Activated T-helper 17 cell treated with anti-CD3 and anti-CD28 coated beads, Interleukin-2, amount 50 U/mL, for 72 hours (primary cell): ENCODE measurements at regions not wholly inside any gene's neighbourhood (a gene's known extent, or its start where the extent isn't known, plus 50 kb on each side); places are given as distances from the start of the nearest gene placed in this dataset.
"Not testable (repeated sequence)": the region's sequence is repeated elsewhere in the genome, so short reads cannot be mapped to it uniquely, and the experiment has no call there.

Experiments used
- ATAC-seq: fragments of 150-1000 bp; cut with Tn5 transposase; replicated peaks from 2 replicates; pipeline ENCODE4 v1.10.0; 2021; ENCODE audit warnings: mild to moderate bottlenecking, moderate library complexity
- H3K27ac Mint-ChIP-seq: one replicate; pipeline ENCODE4 v1.8.0; 2022; ENCODE audit warnings: mixed read lengths
- H3K27me3 Mint-ChIP-seq: one replicate; pipeline ENCODE4 v1.8.0; 2022; ENCODE audit warnings: mixed read lengths
- H3K36me3 Mint-ChIP-seq: one replicate; pipeline ENCODE4 v1.8.0; 2022; ENCODE audit warnings: low read depth, mild to moderate bottlenecking, mixed read lengths
- H3K4me1 Mint-ChIP-seq: one replicate; pipeline ENCODE4 v1.8.0; 2022; ENCODE audit warnings: mixed read lengths
- H3K4me3 Mint-ChIP-seq: one replicate; pipeline ENCODE4 v1.8.0; 2022; ENCODE audit warnings: mild to moderate bottlenecking, mixed read lengths
- H3K9me3 Mint-ChIP-seq: one replicate; pipeline ENCODE4 v1.8.0; 2022; ENCODE audit warnings: mixed read lengths

- no peaks in the 10 kb centered on the region for H3K27me3 Mint-ChIP-seq
- H3K4me1 Mint-ChIP-seq, result no peaks in the 10 kb centered on the region
- ATAC-seq, result no peak
Observed at GRCh38 chr21:35288238-35288637, 239.1 kb upstream of the RUNX1 start.

GRCh38 chr21:35284199-35284598, 235.1 kb upstream of the RUNX1 start:
- Mint-ChIP-seq H3K36me3 (no peaks in the 10 kb centered on the region), H3K9me3 (peaks cover 6% of the 10 kb centered on the region), H3K4me3 (no peak overlapping the region), H3K27ac (no peak overlapping the region), H3K27me3 (no peaks in the 10 kb centered on the region), H3K4me1 (peaks cover 4% of the 10 kb centered on the region)
- no peak for ATAC-seq

More at GRCh38 chr21:35288238-35288637, 239.1 kb upstream of the RUNX1 start:
- H3K4me3 Mint-ChIP-seq, result no peak overlapping the region
- H3K27ac Mint-ChIP-seq, result no peak overlapping the region
- peaks cover 6% of the 10 kb centered on the region for H3K9me3 Mint-ChIP-seq
- no peaks in the 10 kb centered on the region for H3K36me3 Mint-ChIP-seq

GRCh38 chr21:35282944-35283343, 233.8 kb upstream of the RUNX1 start:
- Mint-ChIP-seq H3K27ac (no peak overlapping the region), H3K4me1 (peaks cover 4% of the 10 kb centered on the region), H3K27me3 (no peaks in the 10 kb centered on the region), H3K36me3 (no peaks in the 10 kb centered on the region), H3K4me3 (no peak overlapping the region), H3K9me3 (peaks cover 6% of the 10 kb centered on the region)
- no peak for ATAC-seq

DNA sequence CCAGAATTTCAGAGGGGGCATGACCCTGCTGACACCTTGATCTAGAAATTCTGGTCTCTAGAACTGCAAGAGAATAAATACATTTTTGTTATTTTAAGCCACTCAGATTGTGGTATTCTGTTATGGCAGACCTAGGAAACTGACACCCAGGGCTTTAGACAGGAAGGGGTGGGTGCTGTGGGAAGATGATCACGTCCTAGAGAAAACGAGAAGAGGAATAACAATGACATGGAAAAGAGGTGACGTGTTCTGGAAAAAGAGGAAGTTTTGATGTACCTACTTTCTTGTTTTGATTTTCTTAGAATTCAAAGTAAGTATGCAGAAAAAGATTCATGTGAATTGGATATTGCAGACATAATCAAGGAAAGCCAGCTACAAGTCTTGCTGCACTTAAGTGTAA, 232.9 kb upstream of the RUNX1 start:
- Mint-ChIP-seq H3K27me3 (no peaks in the 10 kb centered on the region), H3K36me3 (no peaks in the 10 kb centered on the region), H3K9me3 (peaks cover 6% of the 10 kb centered on the region), H3K27ac (peak overlapping the region; percentile 72), H3K4me1 (peaks cover 4% of the 10 kb centered on the region), H3K4me3 (no peak overlapping the region)
- ATAC-seq, result no peak

DNA sequence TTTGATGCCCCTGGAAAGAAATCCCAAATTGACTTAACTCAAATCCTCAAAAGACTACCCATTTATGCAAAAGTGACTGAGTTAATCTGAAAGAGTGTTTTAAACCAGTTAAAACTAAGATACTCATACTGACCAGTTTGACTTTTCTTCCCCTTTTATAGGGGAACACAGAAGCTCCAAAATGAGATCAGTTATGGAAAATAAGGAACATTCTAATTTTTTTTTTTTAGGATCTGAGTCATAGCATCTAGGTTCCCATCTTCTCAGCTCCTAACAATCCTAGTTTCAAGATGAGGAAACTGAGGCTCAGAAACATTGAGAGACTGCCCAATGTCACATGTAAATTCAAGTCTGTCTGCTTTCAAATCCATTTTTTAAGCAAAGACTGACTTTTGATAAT, 231.1 kb upstream of the RUNX1 start:
- Mint-ChIP-seq H3K4me3 (no peak overlapping the region), H3K36me3 (no peaks in the 10 kb centered on the region), H3K4me1 (peaks cover 4% of the 10 kb centered on the region), H3K27me3 (no peaks in the 10 kb centered on the region), H3K9me3 (no peaks in the 10 kb centered on the region), H3K27ac (no peak overlapping the region)
- no peak for ATAC-seq

DNA sequence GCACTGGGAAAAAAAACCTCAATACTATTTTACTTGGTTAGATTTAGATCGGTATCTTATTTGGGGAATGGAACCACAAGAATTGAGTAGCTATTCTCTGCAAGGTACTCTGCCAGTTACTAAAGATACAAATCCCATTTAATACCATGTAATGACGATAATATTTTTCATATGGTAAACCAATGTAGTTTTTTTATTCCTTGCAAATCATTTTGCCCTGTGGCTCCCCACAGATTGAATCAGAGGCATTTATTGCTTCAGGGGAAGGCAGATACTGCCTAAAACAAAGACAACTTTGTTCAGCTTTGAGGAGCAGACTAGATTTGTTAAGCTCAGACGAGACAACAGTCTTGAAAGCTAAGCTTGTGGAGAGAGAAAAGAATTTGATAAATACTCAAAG, 226.7 kb upstream of the RUNX1 start:
- no peak for ATAC-seq
- Mint-ChIP-seq H3K9me3 (no peaks in the 10 kb centered on the region), H3K4me3 (no peak overlapping the region), H3K4me1 (no peaks in the 10 kb centered on the region), H3K27ac (no peak overlapping the region), H3K27me3 (no peaks in the 10 kb centered on the region), H3K36me3 (no peaks in the 10 kb centered on the region)

DNA sequence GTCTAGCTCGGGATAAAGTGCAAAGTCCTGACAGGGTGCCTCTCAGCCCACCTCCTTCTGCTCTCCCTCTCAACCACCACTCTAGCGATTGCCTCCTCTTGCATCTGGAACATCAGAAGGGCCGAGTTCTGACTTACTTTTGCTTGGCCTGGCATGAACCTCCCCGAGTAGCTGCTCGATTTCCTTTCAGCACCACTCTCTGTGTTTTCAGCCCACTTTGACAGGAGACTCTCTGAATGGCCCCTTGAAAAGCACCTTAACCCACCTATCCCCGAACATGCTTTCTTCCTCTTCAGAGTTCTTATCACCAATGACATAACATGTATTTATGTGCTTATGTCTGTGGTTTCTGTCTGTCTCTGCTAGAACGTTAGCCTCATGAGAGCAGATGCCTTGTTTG, 225.8 kb upstream of the RUNX1 start:
- ATAC-seq, result no peak
- H3K27ac Mint-ChIP-seq, result no peak overlapping the region
- no peaks in the 10 kb centered on the region for H3K27me3 Mint-ChIP-seq
- H3K9me3 Mint-ChIP-seq, result no peaks in the 10 kb centered on the region
- no peaks in the 10 kb centered on the region for H3K36me3 Mint-ChIP-seq
- H3K4me3 Mint-ChIP-seq, result no peak overlapping the region
- H3K4me1 Mint-ChIP-seq, result no peaks in the 10 kb centered on the region

DNA sequence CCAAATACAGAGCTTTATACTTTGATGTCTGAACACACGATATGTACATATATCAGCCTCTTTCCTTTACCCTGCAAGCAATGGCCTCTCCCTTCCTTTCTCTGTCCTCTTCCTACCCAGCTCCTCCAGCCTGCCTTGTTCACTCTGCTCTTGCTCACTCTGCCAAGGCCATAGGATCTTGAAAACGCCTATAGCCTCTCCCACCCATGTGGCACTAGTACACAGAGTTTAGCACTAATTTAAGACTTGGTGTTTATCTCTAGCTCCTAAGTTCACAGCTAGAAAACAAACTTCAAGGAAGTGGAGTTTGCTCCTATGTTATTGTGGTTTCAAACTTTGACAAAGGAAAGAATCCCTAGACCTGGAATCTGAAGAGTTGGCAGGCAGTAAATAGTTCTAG, 225.0 kb upstream of the RUNX1 start:
- Mint-ChIP-seq H3K9me3 (no peaks in the 10 kb centered on the region), H3K27ac (no peak overlapping the region), H3K4me3 (no peak overlapping the region), H3K27me3 (no peaks in the 10 kb centered on the region), H3K36me3 (no peaks in the 10 kb centered on the region), H3K4me1 (no peaks in the 10 kb centered on the region)
- ATAC-seq, result no peak

GRCh38 chr21:35273333-35273732, 224.2 kb upstream of the RUNX1 start:
- H3K27me3 Mint-ChIP-seq, result no peaks in the 10 kb centered on the region
- H3K27ac Mint-ChIP-seq, result no peak overlapping the region
- no peaks in the 10 kb centered on the region for H3K9me3 Mint-ChIP-seq
- no peak for ATAC-seq
- H3K4me1 Mint-ChIP-seq, result no peaks in the 10 kb centered on the region
- no peaks in the 10 kb centered on the region for H3K36me3 Mint-ChIP-seq
- no peak overlapping the region for H3K4me3 Mint-ChIP-seq

GRCh38 chr21:35271344-35272118, 222.4 kb upstream of the RUNX1 start:
- not testable (repeated sequence) for H3K4me1 Mint-ChIP-seq, H3K36me3 Mint-ChIP-seq, H3K4me3 Mint-ChIP-seq, H3K27ac Mint-ChIP-seq, ATAC-seq, H3K27me3 Mint-ChIP-seq, H3K9me3 Mint-ChIP-seq

GRCh38 chr21:35268817-35269216, 219.7 kb upstream of the RUNX1 start:
- Mint-ChIP-seq H3K9me3 (peaks cover 4% of the 10 kb centered on the region), H3K36me3 (no peaks in the 10 kb centered on the region), H3K27me3 (no peaks in the 10 kb centered on the region), H3K27ac (no peak overlapping the region), H3K4me1 (no peaks in the 10 kb centered on the region), H3K4me3 (no peak overlapping the region)
- no peak for ATAC-seq

- Mint-ChIP-seq H3K36me3 (no peaks in the 10 kb centered on the region), H3K27me3 (no peaks in the 10 kb centered on the region), H3K4me3 (no peak overlapping the region), H3K4me1 (no peaks in the 10 kb centered on the region), H3K27ac (no peak overlapping the region), H3K9me3 (peaks cover 4% of the 10 kb centered on the region)
- ATAC-seq, result no peak
Observed at GRCh38 chr21:35268261-35268660, 219.2 kb upstream of the RUNX1 start.

- H3K4me3 Mint-ChIP-seq, result no peak overlapping the region
- H3K27me3 Mint-ChIP-seq, result no peaks in the 10 kb centered on the region
- ATAC-seq, result no peak
- H3K36me3 Mint-ChIP-seq, result no peaks in the 10 kb centered on the region
- no peaks in the 10 kb centered on the region for H3K4me1 Mint-ChIP-seq
- H3K27ac Mint-ChIP-seq, result no peak overlapping the region
- H3K9me3 Mint-ChIP-seq, result peaks cover 4% of the 10 kb centered on the region
Observed at GRCh38 chr21:35266546-35266945, 217.4 kb upstream of the RUNX1 start.

- no peaks in the 10 kb centered on the region for H3K36me3 Mint-ChIP-seq
- H3K27me3 Mint-ChIP-seq, result no peaks in the 10 kb centered on the region
- H3K9me3 Mint-ChIP-seq, result peaks cover 4% of the 10 kb centered on the region
- no peaks in the 10 kb centered on the region for H3K4me1 Mint-ChIP-seq
- no peak overlapping the region for H3K4me3 Mint-ChIP-seq
- ATAC-seq, result no peak
- no peak overlapping the region for H3K27ac Mint-ChIP-seq
Observed at GRCh38 chr21:35265170-35265877, 216.2 kb upstream of the RUNX1 start.

GRCh38 chr21:35259457-35259856, 210.4 kb upstream of the RUNX1 start:
- H3K9me3 Mint-ChIP-seq, result peaks cover 9% of the 10 kb centered on the region
- H3K4me3 Mint-ChIP-seq, result no peak overlapping the region
- peaks cover 5% of the 10 kb centered on the region for H3K27me3 Mint-ChIP-seq
- H3K4me1 Mint-ChIP-seq, result peaks cover 11% of the 10 kb centered on the region
- ATAC-seq, result no peak
- H3K27ac Mint-ChIP-seq, result no peak overlapping the region
- no peaks in the 10 kb centered on the region for H3K36me3 Mint-ChIP-seq
